ENCODE measurements at regions not wholly inside any gene's neighbourhood (a gene's known extent, or its start where the extent isn't known, plus 50 kb on each side); places are given as distances from the start of the nearest gene placed in this dataset.
"Not testable (repeated sequence)": the region's sequence is repeated elsewhere in the genome, so short reads cannot be mapped to it uniquely, and the experiment has no call there.

- DNase-seq = not testable (repeated sequence)
Observed at GRCh38 chr5:17130302-17130701, 87.1 kb upstream of the BASP1 start.

GRCh38 chr5:17132444-17133083 lies 84.9 kb upstream of the BASP1 start:
- DNase-seq = no peak

- no peak for DNase-seq
Observed at GRCh38 chr5:17135050-17135449, 82.4 kb upstream of the BASP1 start.

GRCh38 chr5:17143335-17143734 lies 74.1 kb upstream of the BASP1 start:
- DNase-seq = no peak

GRCh38 chr5:17146280-17146841 lies 71.1 kb upstream of the BASP1 start:
- no peak for DNase-seq

DNA sequence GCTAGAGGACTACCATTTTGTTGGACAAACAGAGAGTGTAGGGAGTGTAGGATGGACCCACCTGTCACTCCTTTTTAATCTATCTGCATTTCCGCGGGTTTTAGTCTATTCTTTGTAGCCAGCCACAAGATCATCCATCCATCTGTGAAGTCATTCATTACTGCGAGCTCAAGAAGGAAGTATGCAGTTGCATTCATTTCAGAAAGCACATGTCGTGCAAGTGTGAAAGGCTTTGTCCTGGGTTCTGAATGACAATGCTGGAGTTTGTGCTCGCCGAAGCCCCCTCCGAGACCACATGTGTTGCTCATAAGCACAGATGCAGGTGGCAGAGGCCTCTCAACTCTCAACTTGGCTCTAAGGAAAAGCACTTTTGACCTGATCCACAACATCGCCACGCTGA lies 70.3 kb upstream of the BASP1 start:
- DNase-seq = no peak

GRCh38 chr5:17147617-17148016 lies 69.8 kb upstream of the BASP1 start:
- no peak for DNase-seq

- no peak for DNase-seq
Observed at GRCh38 chr5:17148481-17148880, 69.0 kb upstream of the BASP1 start.

- DNase-seq = no peak
Observed at GRCh38 chr5:17149786-17150185, 67.6 kb upstream of the BASP1 start.

- DNase-seq = no peak
Observed at GRCh38 chr5:17150531-17150930, 66.9 kb upstream of the BASP1 start.

- DNase-seq = no peak
Observed at GRCh38 chr5:17151686-17152085, 65.7 kb upstream of the BASP1 start.

DNA sequence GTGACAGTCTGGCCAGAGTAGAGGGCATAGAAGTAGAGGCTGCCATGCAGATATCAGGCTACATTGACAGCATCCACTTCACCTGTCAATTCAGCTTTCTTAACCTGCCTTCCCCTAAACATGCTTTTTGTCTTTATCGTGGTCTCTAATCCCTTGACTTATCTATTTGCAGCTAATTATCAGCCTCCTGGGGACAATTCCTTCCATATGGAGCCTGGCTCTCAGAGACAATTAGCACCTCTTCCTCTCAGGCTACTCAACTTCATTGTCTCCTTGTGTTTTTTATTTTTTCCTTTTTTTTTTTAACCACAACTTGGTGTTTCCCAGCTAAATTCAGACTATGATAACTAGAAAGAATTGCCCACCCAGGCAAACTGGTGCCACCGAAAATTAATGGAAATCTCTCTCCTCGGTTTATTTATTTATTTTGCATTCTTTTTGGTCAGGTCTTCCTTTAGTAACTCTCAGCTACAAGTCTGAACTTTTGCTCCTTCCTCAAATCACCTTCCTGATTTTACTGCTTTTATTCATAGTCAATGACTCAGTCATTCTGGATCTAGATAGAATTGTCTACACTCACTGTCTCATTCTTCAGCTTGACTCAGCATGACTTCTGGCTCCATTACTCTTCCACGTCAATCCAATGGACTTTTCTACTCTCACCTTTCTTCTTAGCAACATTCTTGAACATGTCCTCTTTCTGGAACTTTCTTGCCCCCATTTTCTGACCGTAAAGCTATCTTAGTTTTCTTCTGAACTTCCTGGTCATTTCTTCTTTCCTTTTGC lies 63.0 kb upstream of the BASP1 start:
- no peak for DNase-seq

DNA sequence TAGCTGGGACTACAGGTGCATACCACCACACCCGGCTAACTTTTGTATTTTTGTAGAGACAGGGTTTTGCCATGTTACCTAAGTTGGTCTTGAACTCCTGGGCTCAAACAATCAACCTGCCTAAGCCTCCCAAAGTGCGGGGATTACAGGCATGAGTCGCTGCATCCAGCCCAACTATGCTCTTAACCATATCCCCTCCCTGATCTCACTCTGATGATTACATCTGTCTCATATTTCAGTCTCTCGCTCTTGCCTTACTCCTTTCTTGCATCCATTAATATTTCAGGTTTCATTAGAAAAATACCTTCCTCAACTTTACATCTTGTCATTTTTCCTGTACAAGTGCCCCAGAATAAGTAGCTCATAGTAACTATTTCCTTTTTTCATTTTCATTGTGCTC lies 61.0 kb upstream of the BASP1 start:
- no peak for DNase-seq

DNA sequence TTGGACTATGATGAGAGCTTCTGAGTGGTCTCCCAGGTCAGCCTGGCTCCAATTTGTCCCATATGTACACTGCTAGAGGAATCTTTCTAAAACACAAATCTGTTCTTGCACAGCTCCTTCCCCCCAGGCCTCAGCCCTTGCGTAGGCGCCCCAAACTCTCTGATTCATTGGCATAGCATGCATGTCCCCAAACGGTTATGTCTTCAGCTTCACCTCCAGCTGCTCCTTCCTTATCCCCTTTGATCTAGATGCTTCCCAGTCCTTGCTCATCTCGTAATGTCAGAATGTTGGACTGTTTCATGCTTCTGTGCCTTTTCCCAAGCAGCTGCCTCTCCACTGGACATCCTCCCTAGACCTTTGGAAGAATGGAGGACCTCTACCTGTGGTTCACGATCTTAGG lies 60.1 kb upstream of the BASP1 start:
- DNase-seq = no peak

DNA sequence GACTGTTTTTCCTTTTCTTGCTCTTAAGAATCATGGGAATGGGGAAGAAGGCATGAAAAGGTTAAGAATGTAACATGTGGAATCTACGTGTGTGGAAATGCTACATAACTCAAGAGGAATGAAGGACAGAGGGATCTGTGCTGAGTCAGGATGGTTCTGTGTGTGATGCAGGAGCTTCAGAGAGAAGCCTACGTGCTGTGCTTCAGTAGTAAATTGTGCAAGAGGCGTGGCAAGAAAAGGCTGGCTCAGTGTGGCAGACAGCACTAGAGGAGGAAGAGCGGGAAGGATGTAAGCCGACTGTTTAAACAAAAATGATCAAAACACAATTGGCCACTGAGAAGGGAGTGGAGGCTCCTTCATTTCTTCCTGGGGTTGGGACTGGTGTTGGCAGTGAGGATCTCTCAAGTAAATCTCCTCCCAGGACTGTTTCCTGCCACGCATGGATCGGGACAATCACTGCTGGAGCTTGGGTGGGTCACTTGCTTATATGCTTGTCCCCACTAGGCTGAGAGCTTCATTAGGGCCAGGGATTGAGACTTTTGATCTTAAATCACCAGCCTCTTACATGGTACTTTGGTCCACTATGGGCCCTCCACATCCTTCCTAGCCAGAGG lies 59.4 kb upstream of the BASP1 start:
- no peak for DNase-seq

GRCh38 chr5:17160756-17161040 lies 56.7 kb upstream of the BASP1 start:
- no peak for DNase-seq

GRCh38 chr5:17161662-17162061 lies 55.8 kb upstream of the BASP1 start:
- DNase-seq = no peak

- no peak for DNase-seq
Observed at GRCh38 chr5:17163221-17163620, 54.2 kb upstream of the BASP1 start.

DNA sequence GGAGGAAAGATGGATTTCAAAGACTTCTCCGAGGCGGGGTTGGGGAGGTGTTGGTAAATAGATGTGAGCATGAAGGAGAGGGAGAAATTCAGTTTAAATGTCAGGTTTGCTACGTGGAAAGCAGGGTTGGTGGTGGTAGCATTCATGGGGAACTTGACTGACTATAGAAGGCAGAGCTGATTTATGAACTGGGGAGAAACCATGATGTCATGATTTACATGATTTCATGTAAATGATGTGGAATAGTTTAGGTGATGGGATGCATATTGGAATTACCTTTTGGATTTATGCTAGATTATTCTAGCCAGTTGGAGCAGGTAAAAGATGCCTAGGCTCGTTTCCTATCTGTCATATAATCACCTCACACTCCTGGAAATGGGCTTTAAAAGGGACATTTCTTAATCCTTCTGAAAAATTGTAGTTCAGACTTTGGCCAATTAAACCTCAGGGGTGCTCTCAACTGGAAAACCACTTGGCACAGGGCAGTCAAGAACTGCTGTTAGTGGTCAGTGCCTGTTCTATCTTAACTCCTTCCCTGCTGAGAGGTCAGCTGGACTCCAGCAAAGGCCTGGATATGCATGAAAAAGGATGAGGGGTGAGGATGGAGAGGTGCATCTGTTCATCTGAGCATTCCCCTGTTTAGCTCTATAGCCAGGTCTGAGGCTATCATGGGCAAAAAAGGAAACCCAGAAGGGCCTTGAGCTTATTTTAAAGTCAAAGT lies 50.1 kb upstream of the BASP1 start:
- DNase-seq = no peak

Data from GOT3 (cell line).